K562 (cell line): ENCODE measurements at regions not wholly inside any gene's neighbourhood (a gene's known extent, or its start where the extent isn't known, plus 50 kb on each side); places are given as distances from the start of the nearest gene placed in this dataset.

Source experiments
- ATAC-seq: fragments of 200-7000 bp; cut with Tn5 transposase; 3 replicates; pipeline ENCODE4 v1.9.1; 2020; ENCODE audit warnings: moderate library complexity
- BruUV-seq: library from RNA; stranded (reverse); fragments of 400-500 nt; replicated peaks from 2 replicates; lab custom pipeline; 2021; lab: Mats Ljungman, UMichigan
- CTCF ChIA-PET: fragments of 300-600 bp; formaldehyde crosslinking; extraction: SDS; loops from one replicate; lab custom pipeline; 2021; ENCODE audit warnings: low intra/inter-chr PET ratio; lab: Yijun Ruan, JAX
- POLR2A ChIA-PET: fragments of 300-600, 350-650 bp; sonication (Branson Sonifier 250); formaldehyde crosslinking; extraction: SDS; loops from one replicate; lab custom pipeline; 2021; ENCODE audit warnings: antibody characterized with exemption, inconsistent platforms; lab: Yijun Ruan, JAX
- DNase-seq, 4 experiments: peaks; one replicate each; pipeline versions ENCODE4 v3.0.0 to v3.0.0-alpha.2; 2011 to 2018; ENCODE audit warnings: low spot score in 3 of 4, mixed read lengths in 3 of 4; ENCODE audit errors: extremely low read depth in 1 of 4
- FAIRE-seq: peaks from 2 replicates; lab custom pipeline; 2011; peaks lifted over from hg19 to GRCh38; lab: Jason Lieb, UNC
- H2AFZ ChIP-seq: 2 replicates; pipeline ENCODE4 v1.6.0; 2011; ENCODE audit warnings: low read depth, low read length, control low read depth, inconsistent platforms
- H3K27ac ChIP-seq: fragments of 200-600 bp; 3 replicates; pipeline ENCODE4 v1.8.0; 2011; ENCODE audit warnings: low read depth, mild to moderate bottlenecking, control low read depth, inconsistent platforms, low read length, moderate library complexity, mixed read lengths; ENCODE audit errors: extremely low read depth
- H3K27me3 ChIP-seq, 2 experiments: fragments of 300-600 bp in 1 of 2; 2 replicates in 1 of 2; 3 replicates in 1 of 2; pipeline versions ENCODE4 v1.6.0 to v1.8.0; 2011; ENCODE audit warnings: inconsistent platforms in 2 of 2, low read length in 2 of 2, mild to moderate bottlenecking in 1 of 2, mixed read lengths in 1 of 2, moderate library complexity in 1 of 2; ENCODE audit not compliant: control insufficient read depth in 2 of 2, insufficient read depth in 2 of 2
- H3K36me3 ChIP-seq: fragments of 300-600 bp; 3 replicates; pipeline ENCODE4 v1.8.0; 2011; ENCODE audit warnings: mild to moderate bottlenecking, low read length, inconsistent platforms; ENCODE audit not compliant: control insufficient read depth, insufficient read depth
- H3K4me1 ChIP-seq, 2 experiments: fragments of 200-600 bp in 1 of 2; replicated peaks in 1 of 2; 2 replicates in 1 of 2; 3 replicates in 1 of 2; pipeline versions ENCODE4 v1.5.1 to v1.8.0; 2011; ENCODE audit warnings: inconsistent platforms in 2 of 2, low read length in 2 of 2, mild to moderate bottlenecking in 1 of 2, mixed read lengths in 1 of 2, moderate library complexity in 1 of 2; ENCODE audit not compliant: control insufficient read depth in 2 of 2, insufficient read depth in 2 of 2
- H3K4me2 ChIP-seq: 2 replicates; pipeline ENCODE4 v1.6.1; 2011; ENCODE audit warnings: low read length, control low read depth, inconsistent platforms, mixed read lengths; ENCODE audit not compliant: insufficient read depth
- H3K4me3 ChIP-seq: fragments of 200-600 bp; sonication (generic), shearing (Covaris generic); 2 replicates; pipeline ENCODE4 v1.5.1; 2016; ENCODE audit warnings: control low read depth, inconsistent platforms
- H3K79me2 ChIP-seq: fragments of 200-600 bp; 3 replicates; pipeline ENCODE4 v1.8.0; 2011; ENCODE audit warnings: low read length, inconsistent platforms; ENCODE audit not compliant: control insufficient read depth, insufficient read depth
- H3K9ac ChIP-seq, 2 experiments: 2 replicates each; pipeline versions ENCODE4 v1.6.0 to v1.6.1; 2011; ENCODE audit warnings: low read depth in 2 of 2, low read length in 2 of 2, control low read depth in 1 of 2, inconsistent platforms in 1 of 2, mild to moderate bottlenecking in 1 of 2, mixed read lengths in 1 of 2; ENCODE audit not compliant: insufficient read depth in 1 of 2
- H3K9me1 ChIP-seq: one replicate; pipeline ENCODE4 v1.6.0; 2011; ENCODE audit warnings: inconsistent platforms, mild to moderate bottlenecking, low read length, moderate library complexity; ENCODE audit not compliant: control insufficient read depth, insufficient read depth
- H3K9me3 ChIP-seq: replicated peaks from 2 replicates; pipeline ENCODE4 v1.5.1; 2011; ENCODE audit warnings: low read depth, low read length, inconsistent platforms; ENCODE audit not compliant: control insufficient read depth, insufficient read depth
- H4K20me1 ChIP-seq: replicated peaks from 2 replicates; pipeline ENCODE4 v1.6.1; 2011; ENCODE audit warnings: low read length, inconsistent platforms, mixed read lengths; ENCODE audit not compliant: control insufficient read depth, insufficient read depth
- BCLAF1 ChIP-seq, 2 experiments: fragments of 450-650 bp in 1 of 2; IDR thresholded peaks; 2 replicates each; pipeline ENCODE4 v1.6.1; 2011 to 2017; ENCODE audit warnings: low read depth in 2 of 2, antibody characterized with exemption in 1 of 2, borderline replicate concordance in 1 of 2, low read length in 1 of 2, mild to moderate bottlenecking in 1 of 2, mixed read lengths in 1 of 2; ENCODE audit not compliant: control insufficient read depth in 1 of 2
- HDAC2 ChIP-seq: fragments of 450-650 bp; IDR thresholded peaks from 2 replicates; pipeline ENCODE4 v1.6.1; 2016; ENCODE audit warnings: mild to moderate bottlenecking
- MYBL2 ChIP-seq, 2 experiments: fragments of 450-650 bp in 1 of 2; sonication (generic) in 1 of 2; formaldehyde crosslinking in 1 of 2; IDR thresholded peaks; 2 replicates each; pipeline versions ENCODE4 v1.6.1 to v1.8.1; 2017 to 2022; ENCODE audit warnings: borderline replicate concordance in 1 of 2, inconsistent platforms in 1 of 2, low read depth in 1 of 2, mild to moderate bottlenecking in 1 of 2, missing genetic modification reagents in 1 of 2, moderate library complexity in 1 of 2
- NFATC3 ChIP-seq: fragments of 450-650 bp; IDR thresholded peaks from 2 replicates; pipeline ENCODE4 v1.6.1; 2017; ENCODE audit warnings: mild to moderate bottlenecking
- NFYB ChIP-seq: IDR thresholded peaks from 2 replicates; pipeline ENCODE4 v1.6.1; 2011; ENCODE audit warnings: mild to moderate bottlenecking, moderate library complexity; ENCODE audit not compliant: insufficient read length; ENCODE audit errors: extremely low read depth
- PHF21A ChIP-seq: fragments of 450-650 bp; IDR thresholded peaks from 2 replicates; pipeline ENCODE4 v1.6.1; 2017; ENCODE audit warnings: low read depth, borderline replicate concordance
- PPARD ChIP-seq: fragments of 250-450 bp; sonication (Bioruptor Pico); IDR thresholded peaks from 2 replicates; pipeline ENCODE4 v1.8.0; 2022; ENCODE audit warnings: inconsistent platforms, mild to moderate bottlenecking, moderate library complexity
- SETDB1 ChIP-seq: IDR thresholded peaks from one replicate; pipeline ENCODE4 v1.6.1; 2012; ENCODE audit warnings: low read length, control low read depth, inconsistent platforms
- TRIM28 ChIP-seq: fragments of 450-650 bp; IDR thresholded peaks from 2 replicates; pipeline ENCODE4 v1.6.1; 2017
- UBTF ChIP-seq, 2 experiments: IDR thresholded peaks; 2 replicates each; pipeline ENCODE4 v1.6.1; 2012; ENCODE audit warnings: improper control_type of control experiment in 2 of 2, low read depth in 2 of 2, low read length in 2 of 2, borderline replicate concordance in 1 of 2
- ZNF311 ChIP-seq: fragments of 250-450 bp; sonication (Bioruptor Pico); IDR thresholded peaks from 2 replicates; pipeline ENCODE4 v1.4.0; 2020; ENCODE audit warnings: mild to moderate bottlenecking, moderate library complexity
- ZNF75A ChIP-seq: fragments of 450-650 bp; formaldehyde crosslinking; IDR thresholded peaks from 2 replicates; pipeline ENCODE4 v1.4.0; 2020; ENCODE audit warnings: mild to moderate bottlenecking
- in situ Hi-C: fragments of 300-500 bp; cut with MboI; formaldehyde crosslinking; loops from 4 replicates; pipeline ENCODE4 v1.15.0; 2018; ENCODE audit warnings: inconsistent platforms, mixed read lengths
- intact Hi-C: fragments of 100-400 bp; cut with micrococcal nuclease; formaldehyde crosslinking; loops from 2 replicates; pipeline ENCODE4 v1.14.2; 2022
- TF ChIP-seq, protein P1 (sequence below): IDR thresholded peaks from 2 replicates; pipeline ENCODE4 v1.6.1; 2012; ENCODE audit warnings: low read depth, low read length, improper control_type of control experiment, borderline replicate concordance

GRCh38 chr4:132427125-132427524 is 722.0 kb upstream of the PCDH10 start (continued):
- TF ChIP-seq BCLAF1 (IDR thresholded peaks at IDR 0.05; ENCODE audit: borderline replicate concordance in 1 of 2, control insufficient read depth in 1 of 2, low read depth in 2 of 2, low read length in 1 of 2), result no peak
- no peak for TF ChIP-seq MYBL2 (IDR thresholded peaks at IDR 0.05; ENCODE audit: low read depth)
- TF ChIP-seq MYBL2 (CRISPR knock-in tag; IDR thresholded peaks at IDR 0.05; ENCODE audit: borderline replicate concordance), result no peak
- no peak for TF ChIP-seq PHF21A
- no peak for TF ChIP-seq ZNF75A (CRISPR knock-in tag)
- TF ChIP-seq ZNF311 (CRISPR knock-in tag), result no peak

DNA sequence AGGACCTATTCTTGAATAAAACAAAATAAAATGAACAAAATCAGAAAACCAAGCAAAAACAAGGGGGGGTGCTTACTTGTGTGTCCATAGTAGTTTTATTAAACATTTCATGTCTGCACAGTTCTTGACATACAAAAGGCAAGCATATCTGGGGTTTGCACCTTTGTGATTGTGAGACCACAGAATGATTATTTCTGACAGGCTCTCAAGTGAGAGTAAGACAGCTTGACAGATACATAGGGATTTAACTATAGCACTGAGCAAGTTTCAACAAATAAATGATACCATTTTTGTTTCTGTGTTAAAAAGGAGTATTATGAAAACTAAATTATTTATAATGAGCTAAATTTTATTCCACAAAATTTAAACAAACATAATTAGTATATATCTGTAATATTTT is 712.0 kb upstream of the PCDH10 start:
- ChIA-PET CTCF (no interaction called here), POLR2A (no interaction called here)
- H3K4me1 ChIP-seq, result no peaks in the 10 kb centered on the region
- no peak overlapping the region for H2AFZ ChIP-seq
- in situ Hi-C loops, result no loop called here
- no peaks in the 10 kb centered on the region for H3K36me3 ChIP-seq
- H3K27me3 ChIP-seq, result no peaks in the 10 kb centered on the region
- DNase-seq (no peak), ATAC-seq (no peak), FAIRE-seq (no peak)
- no peaks in the 10 kb centered on the region for H4K20me1 ChIP-seq
- no peak overlapping the region for H3K4me2 ChIP-seq
- no peak overlapping the region for H3K27ac ChIP-seq
- H3K9me1 ChIP-seq, result no peaks in the 10 kb centered on the region
- no TSS peak for BruUV-seq
- H3K9ac ChIP-seq, result no peak overlapping the region
- intact Hi-C loops, result no loop called here
- no peak overlapping the region for H3K4me3 ChIP-seq
- no peaks in the 10 kb centered on the region; the same call in 1 of the 2 replicates for H3K9me3 ChIP-seq
- no peak for TF ChIP-seq NFATC3
- TF ChIP-seq PPARD (CRISPR knock-in tag), result no peak
- TF ChIP-seq UBTF (IDR thresholded peaks at IDR 0.05; ENCODE audit: borderline replicate concordance in 1 of 2, low read depth in 2 of 2, low read length in 2 of 2), result no peak
- no peak for TF ChIP-seq TRIM28
- TF ChIP-seq, protein P1, sequence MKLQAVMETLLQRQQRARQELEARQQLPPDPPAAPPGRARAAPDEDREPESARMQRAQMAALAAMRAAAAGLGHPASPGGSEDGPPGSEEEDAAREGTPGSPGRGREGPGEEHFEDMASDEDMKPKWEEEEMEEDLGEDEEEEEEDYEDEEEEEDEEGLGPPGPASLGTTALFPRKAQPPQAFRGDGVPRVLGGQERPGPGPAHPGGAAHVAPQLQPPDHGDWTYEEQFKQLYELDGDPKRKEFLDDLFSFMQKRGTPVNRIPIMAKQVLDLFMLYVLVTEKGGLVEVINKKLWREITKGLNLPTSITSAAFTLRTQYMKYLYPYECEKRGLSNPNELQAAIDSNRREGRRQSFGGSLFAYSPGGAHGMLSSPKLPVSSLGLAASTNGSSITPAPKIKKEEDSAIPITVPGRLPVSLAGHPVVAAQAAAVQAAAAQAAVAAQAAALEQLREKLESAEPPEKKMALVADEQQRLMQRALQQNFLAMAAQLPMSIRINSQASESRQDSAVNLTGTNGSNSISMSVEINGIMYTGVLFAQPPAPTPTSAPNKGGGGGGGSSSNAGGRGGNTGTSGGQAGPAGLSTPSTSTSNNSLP, result no peak
- no peak for TF ChIP-seq NFYB
- no peak for TF ChIP-seq SETDB1
- TF ChIP-seq HDAC2, result no peak
- TF ChIP-seq, all 486 proteins: peak for 0
- H3K79me2 ChIP-seq, result no peaks in the 10 kb centered on the region
